ENCODE measurements at regions not wholly inside any gene's neighbourhood (a gene's known extent, or its start where the extent isn't known, plus 50 kb on each side); places are given as distances from the start of the nearest gene placed in this dataset.

- in situ Hi-C loops (cut with HindIII; ENCODE audit: low sequenced_read_pairs): no loop called here
- H3K4me3 ChIP-seq (ENCODE audit: low read depth, low read length): no peak overlapping the region
- no peak for DNase-seq (ENCODE audit: low read depth)
- TF ChIP-seq, protein P1, sequence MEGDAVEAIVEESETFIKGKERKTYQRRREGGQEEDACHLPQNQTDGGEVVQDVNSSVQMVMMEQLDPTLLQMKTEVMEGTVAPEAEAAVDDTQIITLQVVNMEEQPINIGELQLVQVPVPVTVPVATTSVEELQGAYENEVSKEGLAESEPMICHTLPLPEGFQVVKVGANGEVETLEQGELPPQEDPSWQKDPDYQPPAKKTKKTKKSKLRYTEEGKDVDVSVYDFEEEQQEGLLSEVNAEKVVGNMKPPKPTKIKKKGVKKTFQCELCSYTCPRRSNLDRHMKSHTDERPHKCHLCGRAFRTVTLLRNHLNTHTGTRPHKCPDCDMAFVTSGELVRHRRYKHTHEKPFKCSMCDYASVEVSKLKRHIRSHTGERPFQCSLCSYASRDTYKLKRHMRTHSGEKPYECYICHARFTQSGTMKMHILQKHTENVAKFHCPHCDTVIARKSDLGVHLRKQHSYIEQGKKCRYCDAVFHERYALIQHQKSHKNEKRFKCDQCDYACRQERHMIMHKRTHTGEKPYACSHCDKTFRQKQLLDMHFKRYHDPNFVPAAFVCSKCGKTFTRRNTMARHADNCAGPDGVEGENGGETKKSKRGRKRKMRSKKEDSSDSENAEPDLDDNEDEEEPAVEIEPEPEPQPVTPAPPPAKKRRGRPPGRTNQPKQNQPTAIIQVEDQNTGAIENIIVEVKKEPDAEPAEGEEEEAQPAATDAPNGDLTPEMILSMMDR (IDR thresholded peaks at IDR 0.05; ENCODE audit: low read depth, low read length, missing control alignments): no peak
These were observed 81.3 kb upstream of the ITGA6 start for GRCh38 chr2:172345956-172346555.

GRCh38 chr2:172348555-172349288, 78.7 kb upstream of the ITGA6 start:
- H3K4me3 ChIP-seq (ENCODE audit: low read depth, low read length): no peak overlapping the region
- TF ChIP-seq, protein P1 (IDR thresholded peaks at IDR 0.05; ENCODE audit: low read depth, low read length, missing control alignments): no peak
- in situ Hi-C loops (cut with HindIII; ENCODE audit: low sequenced_read_pairs): no loop called here
- DNase-seq (ENCODE audit: low read depth): no peak

GRCh38 chr2:172350839-172351479, 76.4 kb upstream of the ITGA6 start:
- no peak for DNase-seq (ENCODE audit: low read depth)
- no peak overlapping the region for H3K4me3 ChIP-seq (ENCODE audit: low read depth, low read length)
- TF ChIP-seq, protein P1 (IDR thresholded peaks at IDR 0.05; ENCODE audit: low read depth, low read length, missing control alignments): no peak
- in situ Hi-C loops (cut with HindIII; ENCODE audit: low sequenced_read_pairs): loop anchor here (5.0 kb wide), 1 partner anchor 54 kb away; no protein-coding TSS in a partner anchor

GRCh38 chr2:172351586-172351985, 75.8 kb upstream of the ITGA6 start:
- H3K4me3 ChIP-seq (ENCODE audit: low read depth, low read length): no peak overlapping the region
- TF ChIP-seq, protein P1 (IDR thresholded peaks at IDR 0.05; ENCODE audit: low read depth, low read length, missing control alignments): no peak
- in situ Hi-C loops (cut with HindIII; ENCODE audit: low sequenced_read_pairs): loop anchor here (5.0 kb wide), 1 partner anchor 54 kb away; no protein-coding TSS in a partner anchor
- no peak for DNase-seq (ENCODE audit: low read depth)

DNA sequence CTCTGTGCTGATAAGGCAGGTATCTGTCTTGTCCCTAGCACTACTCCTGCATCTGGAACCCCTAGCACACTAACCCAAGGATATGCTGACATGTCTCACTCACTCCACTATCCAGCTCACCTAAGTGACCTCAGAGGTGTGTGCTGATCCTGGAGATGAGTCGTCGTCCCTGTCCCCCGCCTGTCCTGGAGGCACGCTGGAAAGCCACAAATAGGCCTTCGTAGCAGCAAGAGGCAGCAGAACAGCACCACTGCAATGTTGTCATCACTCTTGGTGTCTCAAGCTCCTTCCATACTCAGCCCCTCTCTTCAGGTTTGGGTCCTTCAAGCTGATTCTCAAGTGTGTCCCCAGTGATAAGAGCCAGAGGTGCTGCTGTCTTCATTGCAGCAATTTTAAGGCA, 73.0 kb upstream of the ITGA6 start:
- no peak overlapping the region for H3K4me3 ChIP-seq (ENCODE audit: low read depth, low read length)
- in situ Hi-C loops (cut with HindIII; ENCODE audit: low sequenced_read_pairs): loop anchor here (5.0 kb wide), 1 partner anchor 57 kb away; no protein-coding TSS in a partner anchor

GRCh38 chr2:172357442-172357841, 69.9 kb upstream of the ITGA6 start:
- no peak for DNase-seq (ENCODE audit: low read depth)
- TF ChIP-seq, protein P1 (IDR thresholded peaks at IDR 0.05; ENCODE audit: low read depth, low read length, missing control alignments): no peak
- no peak overlapping the region for H3K4me3 ChIP-seq (ENCODE audit: low read depth, low read length)
- in situ Hi-C loops (cut with HindIII; ENCODE audit: low sequenced_read_pairs): loop anchor here (5.0 kb wide), 1 partner anchor 100 kb away; no protein-coding TSS in a partner anchor

More for the DNA sequence above, 73.0 kb upstream of the ITGA6 start:
- no peak for DNase-seq (ENCODE audit: low read depth)
- TF ChIP-seq, protein P1 (IDR thresholded peaks at IDR 0.05; ENCODE audit: low read depth, low read length, missing control alignments): no peak

Data from astrocyte of the cerebellum (primary cell).